K562 (cell line): ENCODE measurements at regions not wholly inside any gene's neighbourhood (a gene's known extent, or its start where the extent isn't known, plus 50 kb on each side); places are given as distances from the start of the nearest gene placed in this dataset.

Source experiments
- ATAC-seq: fragments of 200-7000 bp; cut with Tn5 transposase; 3 replicates; pipeline ENCODE4 v1.9.1; 2020; ENCODE audit warnings: moderate library complexity
- BruUV-seq: library from RNA; stranded (reverse); fragments of 400-500 nt; replicated peaks from 2 replicates; lab custom pipeline; 2021; lab: Mats Ljungman, UMichigan
- CTCF ChIA-PET: fragments of 300-600 bp; formaldehyde crosslinking; extraction: SDS; loops from one replicate; lab custom pipeline; 2021; ENCODE audit warnings: low intra/inter-chr PET ratio; lab: Yijun Ruan, JAX
- POLR2A ChIA-PET: fragments of 300-600, 350-650 bp; sonication (Branson Sonifier 250); formaldehyde crosslinking; extraction: SDS; loops from one replicate; lab custom pipeline; 2021; ENCODE audit warnings: antibody characterized with exemption, inconsistent platforms; lab: Yijun Ruan, JAX
- DNase-seq, 4 experiments: peaks; one replicate each; pipeline versions ENCODE4 v3.0.0 to v3.0.0-alpha.2; 2011 to 2018; ENCODE audit warnings: low spot score in 3 of 4, mixed read lengths in 3 of 4; ENCODE audit errors: extremely low read depth in 1 of 4
- FAIRE-seq: peaks from 2 replicates; lab custom pipeline; 2011; peaks lifted over from hg19 to GRCh38; lab: Jason Lieb, UNC
- H2AFZ ChIP-seq: 2 replicates; pipeline ENCODE4 v1.6.0; 2011; ENCODE audit warnings: low read depth, low read length, control low read depth, inconsistent platforms
- H3K27ac ChIP-seq: fragments of 200-600 bp; 3 replicates; pipeline ENCODE4 v1.8.0; 2011; ENCODE audit warnings: low read depth, mild to moderate bottlenecking, control low read depth, inconsistent platforms, low read length, moderate library complexity, mixed read lengths; ENCODE audit errors: extremely low read depth
- H3K27me3 ChIP-seq, 2 experiments: fragments of 300-600 bp in 1 of 2; 2 replicates in 1 of 2; 3 replicates in 1 of 2; pipeline versions ENCODE4 v1.6.0 to v1.8.0; 2011; ENCODE audit warnings: inconsistent platforms in 2 of 2, low read length in 2 of 2, mild to moderate bottlenecking in 1 of 2, mixed read lengths in 1 of 2, moderate library complexity in 1 of 2; ENCODE audit not compliant: control insufficient read depth in 2 of 2, insufficient read depth in 2 of 2
- H3K36me3 ChIP-seq: fragments of 300-600 bp; 3 replicates; pipeline ENCODE4 v1.8.0; 2011; ENCODE audit warnings: mild to moderate bottlenecking, low read length, inconsistent platforms; ENCODE audit not compliant: control insufficient read depth, insufficient read depth
- H3K4me1 ChIP-seq, 2 experiments: fragments of 200-600 bp in 1 of 2; replicated peaks in 1 of 2; 2 replicates in 1 of 2; 3 replicates in 1 of 2; pipeline versions ENCODE4 v1.5.1 to v1.8.0; 2011; ENCODE audit warnings: inconsistent platforms in 2 of 2, low read length in 2 of 2, mild to moderate bottlenecking in 1 of 2, mixed read lengths in 1 of 2, moderate library complexity in 1 of 2; ENCODE audit not compliant: control insufficient read depth in 2 of 2, insufficient read depth in 2 of 2
- H3K4me2 ChIP-seq: 2 replicates; pipeline ENCODE4 v1.6.1; 2011; ENCODE audit warnings: low read length, control low read depth, inconsistent platforms, mixed read lengths; ENCODE audit not compliant: insufficient read depth
- H3K4me3 ChIP-seq: fragments of 200-600 bp; sonication (generic), shearing (Covaris generic); 2 replicates; pipeline ENCODE4 v1.5.1; 2016; ENCODE audit warnings: control low read depth, inconsistent platforms
- H3K79me2 ChIP-seq: fragments of 200-600 bp; 3 replicates; pipeline ENCODE4 v1.8.0; 2011; ENCODE audit warnings: low read length, inconsistent platforms; ENCODE audit not compliant: control insufficient read depth, insufficient read depth
- H3K9ac ChIP-seq, 2 experiments: 2 replicates each; pipeline versions ENCODE4 v1.6.0 to v1.6.1; 2011; ENCODE audit warnings: low read depth in 2 of 2, low read length in 2 of 2, control low read depth in 1 of 2, inconsistent platforms in 1 of 2, mild to moderate bottlenecking in 1 of 2, mixed read lengths in 1 of 2; ENCODE audit not compliant: insufficient read depth in 1 of 2
- H3K9me1 ChIP-seq: one replicate; pipeline ENCODE4 v1.6.0; 2011; ENCODE audit warnings: inconsistent platforms, mild to moderate bottlenecking, low read length, moderate library complexity; ENCODE audit not compliant: control insufficient read depth, insufficient read depth
- H3K9me3 ChIP-seq: replicated peaks from 2 replicates; pipeline ENCODE4 v1.5.1; 2011; ENCODE audit warnings: low read depth, low read length, inconsistent platforms; ENCODE audit not compliant: control insufficient read depth, insufficient read depth
- H4K20me1 ChIP-seq: replicated peaks from 2 replicates; pipeline ENCODE4 v1.6.1; 2011; ENCODE audit warnings: low read length, inconsistent platforms, mixed read lengths; ENCODE audit not compliant: control insufficient read depth, insufficient read depth
- CBX2 ChIP-seq: fragments of 200-600 bp; sonication (generic); IDR thresholded peaks from one replicate; pipeline ENCODE4 v1.6.1; 2012; ENCODE audit warnings: mild to moderate bottlenecking, low read length, inconsistent platforms; ENCODE audit not compliant: insufficient read depth, poor library complexity, severe bottlenecking
- CHD2 ChIP-seq: IDR thresholded peaks from 2 replicates; pipeline ENCODE4 v1.6.1; 2011; ENCODE audit warnings: low read depth, low read length
- DACH1 ChIP-seq: fragments of 450-650 bp; IDR thresholded peaks from 2 replicates; pipeline ENCODE4 v1.6.1; 2018; ENCODE audit not compliant: partially characterized antibody
- MAZ ChIP-seq, 2 experiments: fragments of 450-650 bp in 1 of 2; sonication (generic) in 1 of 2; formaldehyde crosslinking; IDR thresholded peaks in 1 of 2; conservative IDR thresholded peaks in 1 of 2; 2 replicates each; pipeline versions ENCODE4 v1.4.0 to v1.5.0; 2020; ENCODE audit warnings: mild to moderate bottlenecking in 1 of 2, missing genetic modification reagents in 1 of 2
- PHB ChIP-seq: fragments of 250-450 bp; sonication (Bioruptor Pico); IDR thresholded peaks from 2 replicates; pipeline ENCODE4 v1.5.0; 2021
- PHF21A ChIP-seq: fragments of 450-650 bp; IDR thresholded peaks from 2 replicates; pipeline ENCODE4 v1.6.1; 2017; ENCODE audit warnings: low read depth, borderline replicate concordance
- ZNF143 ChIP-seq: sonication (generic); formaldehyde crosslinking; IDR thresholded peaks from 2 replicates; pipeline ENCODE4 v1.9.0; 2022; ENCODE audit warnings: mild to moderate bottlenecking, missing genetic modification reagents
- ZNF551 ChIP-seq: fragments of 250-450 bp; sonication (Bioruptor Pico); IDR thresholded peaks from 2 replicates; pipeline ENCODE4 v1.5.0; 2021; ENCODE audit warnings: mild to moderate bottlenecking, moderate library complexity
- WGBS: fragments of 100-300 bp; shearing (Covaris generic); methylation state at CpG from one replicate; pipeline ENCODE4 v1.1.6; 2016; ENCODE audit warnings: low coverage, mixed read lengths; ENCODE audit not compliant: insufficient coverage; ENCODE audit errors: missing lambda C conversion rate; 5-methylcytosine and 5-hydroxymethylcytosine counted together
- in situ Hi-C: fragments of 300-500 bp; cut with MboI; formaldehyde crosslinking; loops from 4 replicates; pipeline ENCODE4 v1.15.0; 2018; ENCODE audit warnings: inconsistent platforms, mixed read lengths
- intact Hi-C: fragments of 100-400 bp; cut with micrococcal nuclease; formaldehyde crosslinking; loops from 2 replicates; pipeline ENCODE4 v1.14.2; 2022
- TF ChIP-seq, protein P1 (sequence below): sonication (generic); formaldehyde crosslinking; IDR thresholded peaks from 2 replicates; pipeline ENCODE4 v1.8.0; 2022; ENCODE audit warnings: mild to moderate bottlenecking, missing genetic modification reagents
- TF ChIP-seq, protein P2 (sequence below): fragments of 450-650 bp; IDR thresholded peaks from 2 replicates; pipeline ENCODE4 v1.6.1; 2016; ENCODE audit warnings: antibody characterized with exemption

- Histone ChIP-seq H3K9ac (no peak overlapping the region), H2AFZ (no peak overlapping the region), H3K36me3 (no peaks in the 10 kb centered on the region), H3K27me3 (no peaks in the 10 kb centered on the region), H4K20me1 (no peaks in the 10 kb centered on the region), H3K4me2 (no peak overlapping the region), H3K4me3 (no peak overlapping the region), H3K9me3 (no peaks in the 10 kb centered on the region), H3K4me1 (no peaks in the 10 kb centered on the region), H3K9me1 (no peaks in the 10 kb centered on the region), H3K79me2 (no peaks in the 10 kb centered on the region), H3K27ac (no peak overlapping the region)
- ChIA-PET POLR2A (no interaction called here), CTCF (no interaction called here)
- DNase-seq: no peak
- WGBS: 0% methylated on average over 1 of the region's 1 CpG
- no peak for FAIRE-seq
- no peak for ATAC-seq
- TF ChIP-seq MAZ (CRISPR knock-in tag; conservative IDR thresholded peaks at IDR 0.05 in 1 of 2, IDR thresholded peaks at IDR 0.05 in 1 of 2): no peak
- no peak for TF ChIP-seq PHF21A
- TF ChIP-seq ZNF143 (CRISPR knock-in tag): no peak
- TF ChIP-seq PHB (CRISPR knock-in tag): no peak
- TF ChIP-seq, protein P1, sequence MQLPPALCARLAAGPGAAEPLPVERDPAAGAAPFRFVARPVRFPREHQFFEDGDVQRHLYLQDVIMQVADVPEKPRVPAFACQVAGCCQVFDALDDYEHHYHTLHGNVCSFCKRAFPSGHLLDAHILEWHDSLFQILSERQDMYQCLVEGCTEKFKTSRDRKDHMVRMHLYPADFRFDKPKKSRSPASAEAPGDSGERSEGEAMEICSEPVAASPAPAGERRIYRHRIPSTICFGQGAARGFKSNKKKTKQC (CRISPR knock-in tag): no peak
- TF ChIP-seq CBX2: no peak
- no peak for TF ChIP-seq DACH1
- TF ChIP-seq, protein P2, sequence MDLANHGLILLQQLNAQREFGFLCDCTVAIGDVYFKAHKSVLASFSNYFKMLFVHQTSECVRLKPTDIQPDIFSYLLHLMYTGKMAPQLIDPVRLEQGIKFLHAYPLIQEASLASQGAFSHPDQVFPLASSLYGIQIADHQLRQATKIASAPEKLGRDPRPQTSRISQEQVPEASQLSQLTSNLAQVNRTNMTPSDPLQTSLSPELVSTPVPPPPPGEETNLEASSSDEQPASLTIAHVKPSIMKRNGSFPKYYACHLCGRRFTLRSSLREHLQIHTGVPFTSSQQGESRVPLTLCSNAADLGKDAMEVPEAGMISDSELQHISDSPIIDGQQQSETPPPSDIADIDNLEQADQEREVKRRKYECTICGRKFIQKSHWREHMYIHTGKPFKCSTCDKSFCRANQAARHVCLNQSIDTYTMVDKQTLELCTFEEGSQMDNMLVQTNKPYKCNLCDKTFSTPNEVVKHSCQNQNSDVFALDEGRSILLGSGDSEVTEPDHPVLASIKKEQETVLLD: no peak
- TF ChIP-seq CHD2: no peak
- TF ChIP-seq ZNF551 (CRISPR knock-in tag): no peak
- in situ Hi-C loops (no loop called here), intact Hi-C loops (no loop called here)
- no TSS peak for BruUV-seq
Measured at GRCh38 chr3:104044002-104044401, 1322.7 kb upstream of the ALCAM start.
